ENCODE measurements at regions not wholly inside any gene's neighbourhood (a gene's known extent, or its start where the extent isn't known, plus 50 kb on each side); places are given as distances from the start of the nearest gene placed in this dataset.

DNA sequence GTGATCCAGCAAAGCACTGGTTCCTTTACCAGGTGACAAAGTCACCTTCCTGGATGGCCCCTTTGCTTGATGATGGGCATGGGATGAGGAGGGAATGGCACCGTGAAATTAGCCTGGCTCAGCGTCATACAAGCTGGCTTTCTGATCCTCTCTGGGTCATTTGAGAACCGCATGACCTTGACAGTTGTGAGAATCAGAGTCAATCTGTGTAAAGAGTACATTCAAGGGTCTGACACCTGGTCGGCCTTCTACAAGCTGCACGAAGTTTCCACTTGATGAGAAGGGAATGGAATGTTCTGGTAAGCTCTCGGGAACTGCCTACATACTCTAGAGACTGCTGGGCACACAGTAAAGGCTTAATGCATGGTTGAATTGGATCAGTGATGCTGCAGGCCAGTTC, 319.8 kb upstream of the TLE3 start:
- Histone ChIP-seq H3T11ph (ENCODE audit: low read length) (no peak overlapping the region), H3K18ac (ENCODE audit: insufficient read length, low read depth, low read length) (no peak overlapping the region), H3K79me1 (ENCODE audit: insufficient read depth, low read depth, low read length, poor library complexity, severe bottlenecking) (no peaks in the 10 kb centered on the region), H3K56ac (ENCODE audit: insufficient read length, low read depth, low read length) (no peak overlapping the region), H2AK5ac (ENCODE audit: insufficient read length, low read length) (no peak overlapping the region), H2BK20ac (ENCODE audit: low read depth, low read length, poor library complexity, severe bottlenecking) (no peak overlapping the region), H3K27ac (ENCODE audit: insufficient read length, low read depth, low read length) (no peak overlapping the region), H3K79me2 (ENCODE audit: insufficient read depth, low read length) (no peaks in the 10 kb centered on the region), H4K8ac (replicated peaks; ENCODE audit: insufficient read length, low read depth, low read length) (no peak overlapping the region), H3K9me3 (ENCODE audit: control insufficient read depth, low read depth, low read length) (no peaks in the 10 kb centered on the region), H4K91ac (ENCODE audit: insufficient read length, low read depth, low read length) (no peak overlapping the region), H3K23ac (ENCODE audit: insufficient read length, low read depth, low read length) (no peak overlapping the region), H3K27me3 (ENCODE audit: insufficient read depth, low read length) (no peaks in the 10 kb centered on the region), H3K23me2 (ENCODE audit: insufficient read length, low read depth, low read length, poor library complexity, severe bottlenecking) (no peaks in the 10 kb centered on the region), H4K5ac (ENCODE audit: insufficient read length, low read depth, low read length) (no peak overlapping the region), H3K9ac (ENCODE audit: extremely low read depth, insufficient read length, low read length) (no peak overlapping the region), H3K14ac (ENCODE audit: insufficient read depth, low read length) (no peak overlapping the region), H2BK5ac (ENCODE audit: insufficient read length, low read length) (no peak overlapping the region), H2BK15ac (ENCODE audit: low read depth, low read length) (no peak overlapping the region), H2AFZ (ENCODE audit: low read length) (no peak overlapping the region), H3K4me1 (ENCODE audit: insufficient read depth, low read length) (no peaks in the 10 kb centered on the region; the same call in 1 of the 2 replicates), H2BK120ac (ENCODE audit: low read depth, low read length, poor library complexity, severe bottlenecking) (no peak overlapping the region), H3K4me2 (ENCODE audit: insufficient read depth, insufficient read length, low read length) (no peak overlapping the region), H3K4ac (ENCODE audit: low read depth, low read length) (no peak overlapping the region), H2BK12ac (ENCODE audit: insufficient read length, low read depth, low read length) (no peak overlapping the region), H4K20me1 (ENCODE audit: control insufficient read depth, insufficient read depth, insufficient read length) (no peaks in the 10 kb centered on the region)
- no peak overlapping the region; a peak in 1 of 7 replicates for H3K27ac Mint-ChIP-seq
- H3K9me3 Mint-ChIP-seq: no peaks in the 10 kb centered on the region; a peak in 4 of 5 replicates
- no peak overlapping the region for H3K4me3 Mint-ChIP-seq
- H3K36me3 Mint-ChIP-seq (ENCODE audit: insufficient read depth in 1 of 3, low read depth in 3 of 3): no peaks in the 10 kb centered on the region
- WGBS (ENCODE audit: extremely low coverage, insufficient read length, low lambda C conversion rate): no CpG with 5 or more reads among the region's 6 CpGs
- TF ChIP-seq, protein P1, sequence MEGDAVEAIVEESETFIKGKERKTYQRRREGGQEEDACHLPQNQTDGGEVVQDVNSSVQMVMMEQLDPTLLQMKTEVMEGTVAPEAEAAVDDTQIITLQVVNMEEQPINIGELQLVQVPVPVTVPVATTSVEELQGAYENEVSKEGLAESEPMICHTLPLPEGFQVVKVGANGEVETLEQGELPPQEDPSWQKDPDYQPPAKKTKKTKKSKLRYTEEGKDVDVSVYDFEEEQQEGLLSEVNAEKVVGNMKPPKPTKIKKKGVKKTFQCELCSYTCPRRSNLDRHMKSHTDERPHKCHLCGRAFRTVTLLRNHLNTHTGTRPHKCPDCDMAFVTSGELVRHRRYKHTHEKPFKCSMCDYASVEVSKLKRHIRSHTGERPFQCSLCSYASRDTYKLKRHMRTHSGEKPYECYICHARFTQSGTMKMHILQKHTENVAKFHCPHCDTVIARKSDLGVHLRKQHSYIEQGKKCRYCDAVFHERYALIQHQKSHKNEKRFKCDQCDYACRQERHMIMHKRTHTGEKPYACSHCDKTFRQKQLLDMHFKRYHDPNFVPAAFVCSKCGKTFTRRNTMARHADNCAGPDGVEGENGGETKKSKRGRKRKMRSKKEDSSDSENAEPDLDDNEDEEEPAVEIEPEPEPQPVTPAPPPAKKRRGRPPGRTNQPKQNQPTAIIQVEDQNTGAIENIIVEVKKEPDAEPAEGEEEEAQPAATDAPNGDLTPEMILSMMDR (conservative IDR thresholded peaks at IDR 0.05): no peak
- H3K27me3 Mint-ChIP-seq (ENCODE audit: low read depth): peaks cover 12% of the 10 kb centered on the region
- no peak for DNase-seq
- peaks cover 25 to 28% of the 10 kb centered on the region in 2 experiments for H3K4me1 Mint-ChIP-seq
